GM13976 (cell line): ENCODE measurements at regions not wholly inside any gene's neighbourhood (a gene's known extent, or its start where the extent isn't known, plus 50 kb on each side); places are given as distances from the start of the nearest gene placed in this dataset.
"Not testable (repeated sequence)": the region's sequence is repeated elsewhere in the genome, so short reads cannot be mapped to it uniquely, and the experiment has no call there.

Source experiments
- DNase-seq: peaks from one replicate; pipeline ENCODE4 v3.0.0; 2012; ENCODE audit warnings: low spot score
- in situ Hi-C: fragments of 300-500 bp; cut with MboI; formaldehyde crosslinking; loops from one replicate; pipeline ENCODE4 v1.12.0; 2022; ENCODE audit warnings: low sequenced_read_pairs, mixed read lengths, inconsistent platforms; ENCODE audit not compliant: unreplicated experiment
- TF ChIP-seq, protein P1 (sequence below): IDR thresholded peaks from 2 replicates; pipeline ENCODE4 v1.5.1; 2012; ENCODE audit warnings: borderline replicate concordance, mild to moderate bottlenecking; ENCODE audit not compliant: insufficient read depth; ENCODE audit errors: extremely low read depth, missing control alignments, control extremely low read depth

DNA sequence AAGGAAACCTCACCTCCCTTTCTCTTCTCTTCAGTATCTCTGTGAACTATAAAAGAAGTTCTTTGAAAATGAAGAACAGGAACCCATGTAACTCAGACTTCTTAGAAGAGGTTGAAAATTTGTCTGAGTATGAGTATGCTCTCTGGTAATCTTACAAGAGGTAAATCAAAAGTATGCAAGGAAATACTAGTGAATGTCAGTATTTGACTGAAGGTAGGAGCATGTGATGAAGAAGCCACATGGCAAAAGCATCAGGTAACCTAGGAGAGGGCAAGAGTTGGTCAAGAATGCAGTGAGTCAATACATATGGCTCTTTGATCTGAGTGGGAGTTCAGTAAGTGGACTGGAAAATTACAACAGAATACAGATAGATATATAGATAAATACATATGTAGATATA, 133.0 kb upstream of the NECTIN3 start:
- TF ChIP-seq, protein P1, sequence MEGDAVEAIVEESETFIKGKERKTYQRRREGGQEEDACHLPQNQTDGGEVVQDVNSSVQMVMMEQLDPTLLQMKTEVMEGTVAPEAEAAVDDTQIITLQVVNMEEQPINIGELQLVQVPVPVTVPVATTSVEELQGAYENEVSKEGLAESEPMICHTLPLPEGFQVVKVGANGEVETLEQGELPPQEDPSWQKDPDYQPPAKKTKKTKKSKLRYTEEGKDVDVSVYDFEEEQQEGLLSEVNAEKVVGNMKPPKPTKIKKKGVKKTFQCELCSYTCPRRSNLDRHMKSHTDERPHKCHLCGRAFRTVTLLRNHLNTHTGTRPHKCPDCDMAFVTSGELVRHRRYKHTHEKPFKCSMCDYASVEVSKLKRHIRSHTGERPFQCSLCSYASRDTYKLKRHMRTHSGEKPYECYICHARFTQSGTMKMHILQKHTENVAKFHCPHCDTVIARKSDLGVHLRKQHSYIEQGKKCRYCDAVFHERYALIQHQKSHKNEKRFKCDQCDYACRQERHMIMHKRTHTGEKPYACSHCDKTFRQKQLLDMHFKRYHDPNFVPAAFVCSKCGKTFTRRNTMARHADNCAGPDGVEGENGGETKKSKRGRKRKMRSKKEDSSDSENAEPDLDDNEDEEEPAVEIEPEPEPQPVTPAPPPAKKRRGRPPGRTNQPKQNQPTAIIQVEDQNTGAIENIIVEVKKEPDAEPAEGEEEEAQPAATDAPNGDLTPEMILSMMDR = no peak
- in situ Hi-C loops = no loop called here
- no peak for DNase-seq

DNA sequence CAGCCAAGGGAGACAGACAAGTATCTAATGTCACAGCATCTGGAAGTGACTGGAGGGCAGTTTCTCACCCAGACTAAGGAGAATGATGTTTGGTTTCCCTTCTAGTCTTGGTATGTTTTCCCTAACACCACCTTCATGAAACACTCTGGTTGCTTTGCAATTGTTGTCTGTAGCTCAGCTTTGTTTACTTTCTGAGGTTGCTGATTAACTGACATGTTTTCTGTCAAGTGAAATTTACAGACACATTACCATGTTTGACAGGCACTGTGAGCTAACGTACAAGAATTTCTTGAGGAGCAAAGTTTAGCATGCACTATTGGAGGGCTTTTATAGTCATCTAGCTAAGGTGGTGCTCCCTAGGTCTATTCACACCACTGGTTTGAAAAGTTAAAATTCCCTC, 131.6 kb upstream of the NECTIN3 start:
- TF ChIP-seq, protein P1 = no peak
- DNase-seq = no peak
- in situ Hi-C loops = no loop called here

DNA sequence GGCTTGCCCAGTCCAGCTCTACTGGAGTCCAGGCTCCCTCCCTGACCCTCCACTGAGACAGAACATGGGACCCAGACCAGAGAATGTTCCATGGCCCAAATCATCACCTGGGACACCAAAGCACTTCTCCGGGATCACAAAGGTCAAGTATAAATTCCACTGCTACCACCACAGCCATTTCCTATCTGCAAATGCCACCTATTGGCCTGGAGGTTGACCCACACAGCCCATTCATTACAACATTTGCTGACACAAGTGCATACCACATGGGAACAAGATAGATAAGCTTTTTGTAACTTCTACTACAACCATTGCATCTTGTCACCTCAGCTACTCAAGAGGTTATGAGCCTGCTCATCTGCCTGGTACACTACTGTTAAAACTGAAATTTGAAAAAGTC, 126.8 kb upstream of the NECTIN3 start:
- TF ChIP-seq, protein P1 = no peak
- in situ Hi-C loops = no loop called here
- no peak for DNase-seq

DNA sequence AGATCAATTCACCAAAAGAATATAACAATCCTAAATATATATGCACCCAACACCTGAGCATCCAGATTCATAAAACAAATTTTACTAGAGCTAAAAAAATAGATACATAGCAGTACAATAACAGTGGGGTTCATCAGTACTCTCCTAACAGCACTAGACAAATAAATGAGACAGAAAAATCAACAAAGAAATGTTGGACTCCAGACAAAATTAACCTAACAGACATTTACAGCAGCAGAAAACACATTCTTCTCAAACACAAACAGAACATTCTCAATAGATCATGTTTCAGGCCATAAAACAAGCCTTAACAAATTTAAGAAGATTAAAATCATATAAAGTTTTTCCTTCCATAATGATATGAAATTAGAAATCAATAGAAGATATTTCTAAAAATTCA, 124.8 kb upstream of the NECTIN3 start:
- TF ChIP-seq, protein P1 = no peak
- in situ Hi-C loops = no loop called here

DNA sequence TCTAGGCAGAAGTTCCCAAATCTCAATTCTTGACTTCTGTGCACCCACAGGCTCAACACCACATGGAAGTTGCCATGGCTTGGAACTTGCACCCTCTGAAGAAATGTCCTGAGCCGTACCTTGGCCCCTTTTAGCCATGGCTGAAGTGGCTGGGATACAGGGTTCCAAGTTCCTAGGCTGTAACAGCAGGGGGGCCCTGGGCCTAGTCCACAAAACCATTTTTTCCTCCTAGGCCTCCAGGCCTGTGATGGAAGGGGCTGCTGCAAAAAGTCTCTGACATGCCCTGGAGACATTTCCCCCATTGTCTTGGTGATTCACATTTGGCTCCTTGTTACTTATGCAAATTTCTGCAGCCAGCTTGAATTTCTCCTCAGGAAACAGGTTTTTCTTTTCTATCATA, 122.4 kb upstream of the NECTIN3 start:
- in situ Hi-C loops, DNase-seq: not testable (repeated sequence)

More for the DNA sequence above, 124.8 kb upstream of the NECTIN3 start:
- DNase-seq = no peak

DNA sequence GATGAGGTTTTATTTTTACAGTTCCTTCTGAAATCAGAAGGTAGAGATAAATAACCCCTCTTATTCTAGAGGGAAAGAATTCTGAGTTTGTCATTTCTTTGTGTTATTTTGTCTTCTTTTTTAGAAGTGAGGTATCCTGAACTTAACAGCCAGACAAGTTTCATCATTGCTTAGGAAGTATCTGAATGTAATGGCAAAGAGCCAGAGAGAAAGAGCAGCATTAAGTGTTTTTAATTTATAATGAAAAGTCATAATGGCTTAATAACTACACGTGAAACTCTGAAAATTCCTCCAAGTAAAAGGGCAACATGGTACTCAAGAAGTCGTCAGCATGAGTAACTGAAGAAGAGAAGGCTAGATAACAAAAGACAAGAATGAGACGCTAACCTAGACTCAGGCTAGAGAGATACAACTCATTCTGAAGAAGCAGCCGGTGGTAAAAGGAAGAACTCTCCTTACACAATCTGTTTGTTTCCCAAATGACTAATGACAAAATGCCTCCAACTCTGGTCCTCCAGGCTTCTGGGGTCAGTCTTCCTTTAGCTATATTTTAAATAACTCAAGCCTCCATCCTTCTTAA, 116.2 kb upstream of the NECTIN3 start:
- no peak for DNase-seq
- TF ChIP-seq, protein P1 = no peak
- in situ Hi-C loops = no loop called here

DNA sequence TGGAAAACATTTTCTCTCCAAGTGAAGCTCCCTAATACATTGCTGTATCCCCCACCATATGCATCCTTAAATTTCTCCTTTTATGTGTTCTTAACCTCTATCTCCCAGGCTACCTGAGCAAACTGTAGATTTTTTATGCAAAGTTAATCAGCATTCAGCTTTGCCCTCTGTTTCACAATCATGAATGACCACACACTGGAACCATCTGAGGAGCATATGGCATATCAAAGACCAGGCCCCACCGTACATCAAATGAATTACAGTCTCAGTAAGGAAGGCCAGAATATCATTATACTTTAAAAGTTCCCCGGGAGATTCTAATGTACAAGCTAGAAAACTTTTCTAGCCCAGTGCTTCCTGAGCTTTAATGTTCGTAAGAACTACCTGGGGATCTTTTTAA, 115.5 kb upstream of the NECTIN3 start:
- DNase-seq = no peak
- TF ChIP-seq, protein P1 = no peak
- in situ Hi-C loops = no loop called here
